Chondrocyte (in vitro differentiated cells): ENCODE measurements at regions not wholly inside any gene's neighbourhood (a gene's known extent, or its start where the extent isn't known, plus 50 kb on each side); places are given as distances from the start of the nearest gene placed in this dataset.
"Not testable (repeated sequence)": the region's sequence is repeated elsewhere in the genome, so short reads cannot be mapped to it uniquely, and the experiment has no call there.

Experiments used
- DNase-seq: peaks from one replicate; pipeline ENCODE4 v3.0.0; 2021; ENCODE audit warnings: mixed read lengths, low spot score
- H3K27ac Mint-ChIP-seq: one replicate; pipeline ENCODE4 v1.8.0; 2021; ENCODE audit warnings: mild to moderate bottlenecking, moderate library complexity, mixed read lengths; ENCODE audit not compliant: unreplicated experiment
- H3K27me3 Mint-ChIP-seq: 2 replicates; pipeline ENCODE4 v1.8.0; 2021; ENCODE audit warnings: low read depth, mixed read lengths
- H3K36me3 Mint-ChIP-seq: 2 replicates; pipeline ENCODE4 v1.8.0; 2021; ENCODE audit warnings: low read depth, mixed read lengths
- H3K4me1 Mint-ChIP-seq: 2 replicates; pipeline ENCODE4 v1.8.0; 2021; ENCODE audit warnings: low read depth, mild to moderate bottlenecking, mixed read lengths
- H3K4me3 Mint-ChIP-seq: one replicate; pipeline ENCODE4 v1.8.0; 2021; ENCODE audit warnings: mild to moderate bottlenecking, moderate library complexity, mixed read lengths; ENCODE audit not compliant: unreplicated experiment
- H3K9me3 Mint-ChIP-seq: 2 replicates; pipeline ENCODE4 v1.8.0; 2021; ENCODE audit warnings: low read depth, mixed read lengths
- CTCF ChIP-seq: fragments of 200-600 bp; sonication (generic); IDR thresholded peaks from 2 replicates; pipeline ENCODE4 v1.5.0; 2021; ENCODE audit warnings: antibody characterized with exemption, mild to moderate bottlenecking, moderate library complexity

GRCh38 chr10:29699621-29700020, 64.8 kb upstream of the SVIL start:
- Mint-ChIP-seq H3K9me3 (no peaks in the 10 kb centered on the region), H3K4me3 (no peak overlapping the region), H3K4me1 (peaks cover 31% of the 10 kb centered on the region), H3K27me3 (no peaks in the 10 kb centered on the region), H3K27ac (no peak overlapping the region), H3K36me3 (no peaks in the 10 kb centered on the region)
- no peak for TF ChIP-seq CTCF
- no peak for DNase-seq

- no peak for TF ChIP-seq CTCF
- Mint-ChIP-seq H3K36me3 (no peaks in the 10 kb centered on the region), H3K9me3 (no peaks in the 10 kb centered on the region), H3K27me3 (no peaks in the 10 kb centered on the region), H3K4me1 (peaks cover 24% of the 10 kb centered on the region), H3K27ac (no peak overlapping the region), H3K4me3 (no peak overlapping the region)
- DNase-seq = no peak
These were observed 64.2 kb upstream of the SVIL start for GRCh38 chr10:29698773-29699490.

- not testable (repeated sequence) for H3K27ac Mint-ChIP-seq, H3K9me3 Mint-ChIP-seq, H3K27me3 Mint-ChIP-seq, H3K4me3 Mint-ChIP-seq, H3K36me3 Mint-ChIP-seq, DNase-seq
- peaks cover 16% of the 10 kb centered on the region for H3K4me1 Mint-ChIP-seq
These were observed 61.8 kb upstream of the SVIL start for GRCh38 chr10:29696581-29696980.

- Mint-ChIP-seq H3K9me3 (no peaks in the 10 kb centered on the region), H3K36me3 (no peaks in the 10 kb centered on the region), H3K27ac (no peak overlapping the region), H3K27me3 (no peaks in the 10 kb centered on the region), H3K4me1 (peaks cover 13% of the 10 kb centered on the region), H3K4me3 (no peak overlapping the region)
- no peak for TF ChIP-seq CTCF
- DNase-seq = no peak
These were observed 59.4 kb upstream of the SVIL start for GRCh38 chr10:29694121-29694520.

- H3K4me3 Mint-ChIP-seq = no peak overlapping the region
- no peaks in the 10 kb centered on the region for H3K9me3 Mint-ChIP-seq
- no peaks in the 10 kb centered on the region for H3K36me3 Mint-ChIP-seq
- H3K4me1 Mint-ChIP-seq = peaks cover 30% of the 10 kb centered on the region
- no peaks in the 10 kb centered on the region for H3K27me3 Mint-ChIP-seq
- no peak for TF ChIP-seq CTCF
- no peak overlapping the region for H3K27ac Mint-ChIP-seq
- DNase-seq = no peak
These were observed 57.4 kb upstream of the SVIL start for GRCh38 chr10:29692121-29692539.

- H3K4me1 Mint-ChIP-seq = peaks cover 30% of the 10 kb centered on the region
- no peaks in the 10 kb centered on the region for H3K9me3 Mint-ChIP-seq
- no peaks in the 10 kb centered on the region for H3K36me3 Mint-ChIP-seq
- H3K4me3 Mint-ChIP-seq = no peak overlapping the region
- H3K27ac Mint-ChIP-seq = no peak overlapping the region
- no peak for TF ChIP-seq CTCF
- no peak for DNase-seq
- no peaks in the 10 kb centered on the region for H3K27me3 Mint-ChIP-seq
These were observed 56.8 kb upstream of the SVIL start for GRCh38 chr10:29691564-29692072.
